SK-N-SH treated with all-trans-retinoic acid at 6 μM for 48 hours (cell line): ENCODE measurements at regions not wholly inside any gene's neighbourhood (a gene's known extent, or its start where the extent isn't known, plus 50 kb on each side); places are given as distances from the start of the nearest gene placed in this dataset.

Source experiments
- BACH2 ChIP-seq: fragments of 250-450 bp; sonication (Bioruptor Pico); IDR thresholded peaks from 2 replicates; pipeline ENCODE4 v1.9.0; 2021; ENCODE audit warnings: mild to moderate bottlenecking, borderline replicate concordance
- PATZ1 ChIP-seq: fragments of 250-450 bp; sonication (Bioruptor Pico); IDR thresholded peaks from 2 replicates; pipeline ENCODE4 v1.8.0; 2020; ENCODE audit warnings: mild to moderate bottlenecking, moderate library complexity, borderline replicate concordance
- PPARA ChIP-seq: fragments of 250-450 bp; sonication (Bioruptor Pico); IDR thresholded peaks from 2 replicates; pipeline ENCODE4 v1.5.0; 2020; ENCODE audit warnings: mild to moderate bottlenecking, borderline replicate concordance
- RARB ChIP-seq: fragments of 250-450 bp; sonication (Bioruptor Pico); IDR thresholded peaks from 2 replicates; pipeline ENCODE4 v1.8.0; 2021; ENCODE audit warnings: mild to moderate bottlenecking, moderate library complexity
- ZC3H10 ChIP-seq: fragments of 250-450 bp; sonication (Bioruptor Pico); IDR thresholded peaks from 2 replicates; pipeline ENCODE4 v1.5.1; 2021; ENCODE audit warnings: mild to moderate bottlenecking, moderate library complexity
- ZFP3 ChIP-seq: fragments of 250-450 bp; sonication (Bioruptor Pico); IDR thresholded peaks from 2 replicates; pipeline ENCODE4 v1.5.0; 2020; ENCODE audit warnings: mild to moderate bottlenecking, moderate library complexity
- ZNF565 ChIP-seq: fragments of 450-650 bp; formaldehyde crosslinking; conservative IDR thresholded peaks from 2 replicates; pipeline ENCODE4 v1.5.0; 2020; ENCODE audit warnings: low read depth, mild to moderate bottlenecking, moderate library complexity

- TF ChIP-seq ZC3H10 (CRISPR knock-in tag) (no peak), RARB (CRISPR knock-in tag) (no peak), BACH2 (CRISPR knock-in tag) (no peak), PATZ1 (CRISPR knock-in tag) (no peak), ZFP3 (CRISPR knock-in tag) (no peak), PPARA (CRISPR knock-in tag) (no peak), ZNF565 (CRISPR knock-in tag) (no peak)
Measured at GRCh38 chr15:81524496-81524895, 150.5 kb upstream of the TMC3 start.
